ENCODE measurements at regions not wholly inside any gene's neighbourhood (a gene's known extent, or its start where the extent isn't known, plus 50 kb on each side); places are given as distances from the start of the nearest gene placed in this dataset.

GRCh38 chr2:79292239-79292957 is 132.8 kb upstream of the REG3A start:
- CTCF ChIA-PET, result no interaction called here
- H3K4me1 ChIP-seq (ENCODE audit: control insufficient read depth in 1 of 2, insufficient read depth in 2 of 2, low read length in 2 of 2), result no peaks in the 10 kb centered on the region
- no peaks in the 10 kb centered on the region for H3K79me2 ChIP-seq (ENCODE audit: insufficient read depth, low read length)
- ATAC-seq (no peak), DNase-seq (ENCODE audit: low read depth, low spot score) (no peak)
- H4K20me1 ChIP-seq (ENCODE audit: insufficient read depth), result no peaks in the 10 kb centered on the region
- no peaks in the 10 kb centered on the region for H3K9me2 ChIP-seq (ENCODE audit: insufficient read depth)
- POLR2A ChIA-PET, result no interaction called here
- no peaks in the 10 kb centered on the region for H3K27me3 ChIP-seq (ENCODE audit: insufficient read depth, low read length)
- no peak overlapping the region for H3K27ac ChIP-seq (ENCODE audit: low read depth, low read length)
- TF ChIP-seq EGR1 (IDR thresholded peaks at IDR 0.05; ENCODE audit: low read depth) (no peak), REST (IDR thresholded peaks at IDR 0.05; ENCODE audit: low read depth) (no peak), YY1 (IDR thresholded peaks at IDR 0.05; ENCODE audit: extremely low read depth, insufficient replicate concordance, low read depth, low read length) (no peak), ZFX (IDR thresholded peaks at IDR 0.05) (no peak), POLR2A (IDR thresholded peaks at IDR 0.05; ENCODE audit: borderline replicate concordance, extremely low read depth, insufficient read depth, insufficient read length) (no peak)
- H2AFZ ChIP-seq (ENCODE audit: low read depth, low read length, poor library complexity, severe bottlenecking), result no peak overlapping the region
- peaks cover 8 to 17% of the 10 kb centered on the region in 2 experiments; a peak in 2 of 4 replicates for H3K9me3 ChIP-seq (ENCODE audit: control insufficient read depth in 1 of 2, insufficient read depth in 1 of 2, low read depth in 1 of 2, low read length in 2 of 2)
- RAD21 ChIA-PET (ENCODE audit: low non-redundant PET in 1 of 2, low total read pairs in 2 of 2, uncharacterized antibody in 2 of 2, unreplicated experiment in 2 of 2), result no interaction called here
- no peak overlapping the region for H3K4me2 ChIP-seq (ENCODE audit: low read length)
- no peak overlapping the region for H3K9ac ChIP-seq (ENCODE audit: low read length)
- H3K36me3 ChIP-seq (ENCODE audit: control insufficient read depth in 1 of 2, insufficient read depth in 2 of 2, low read length in 2 of 2), result no peaks in the 10 kb centered on the region
- no peak overlapping the region for H3K4me3 ChIP-seq (replicated peaks in 1 of 2; ENCODE audit: low read depth in 1 of 2, low read length in 2 of 2)
- BruUV-seq (replicated peaks), result no TSS peak
- intact Hi-C loops (cut with micrococcal nuclease), result no loop called here

GRCh38 chr2:79275863-79276262 is 116.3 kb upstream of the REG3A start:
- Histone ChIP-seq H3K4me2 (ENCODE audit: low read length) (no peak overlapping the region), H2AFZ (ENCODE audit: low read depth, low read length, poor library complexity, severe bottlenecking) (no peak overlapping the region), H4K20me1 (ENCODE audit: insufficient read depth) (no peaks in the 10 kb centered on the region), H3K4me1 (ENCODE audit: control insufficient read depth in 1 of 2, insufficient read depth in 2 of 2, low read length in 2 of 2) (no peaks in the 10 kb centered on the region), H3K4me3 (replicated peaks in 1 of 2; ENCODE audit: low read depth in 1 of 2, low read length in 2 of 2) (no peak overlapping the region), H3K36me3 (ENCODE audit: control insufficient read depth in 1 of 2, insufficient read depth in 2 of 2, low read length in 2 of 2) (no peaks in the 10 kb centered on the region), H3K27ac (ENCODE audit: low read depth, low read length) (no peak overlapping the region), H3K9ac (ENCODE audit: low read length) (no peak overlapping the region), H3K79me2 (ENCODE audit: insufficient read depth, low read length) (no peaks in the 10 kb centered on the region), H3K9me2 (ENCODE audit: insufficient read depth) (no peaks in the 10 kb centered on the region), H3K27me3 (ENCODE audit: insufficient read depth, low read length) (no peaks in the 10 kb centered on the region), H3K9me3 (ENCODE audit: control insufficient read depth in 1 of 2, insufficient read depth in 1 of 2, low read depth in 1 of 2, low read length in 2 of 2) (peaks cover 4 to 27% of the 10 kb centered on the region in 2 experiments; a peak in 3 of 4 replicates)
- DNase-seq (ENCODE audit: low read depth, low spot score) (no peak), ATAC-seq (no peak)
- CTCF ChIA-PET, result no interaction called here
- RAD21 ChIA-PET (ENCODE audit: low non-redundant PET in 1 of 2, low total read pairs in 2 of 2, uncharacterized antibody in 2 of 2, unreplicated experiment in 2 of 2), result no interaction called here
- intact Hi-C loops (cut with micrococcal nuclease), result no loop called here
- BruUV-seq (replicated peaks), result no TSS peak
- POLR2A ChIA-PET, result no interaction called here
- TF ChIP-seq CTCF (IDR thresholded peaks at IDR 0.05 in 2 of 3, conservative IDR thresholded peaks at IDR 0.05 in 1 of 3; ENCODE audit: borderline replicate concordance in 1 of 3, insufficient read depth in 1 of 3, low read depth in 2 of 3, low read length in 2 of 3) (no peak), ZBTB33 (IDR thresholded peaks at IDR 0.05; ENCODE audit: extremely low read depth, insufficient replicate concordance, low read length) (no peak), EZH2 (IDR thresholded peaks at IDR 0.05) (no peak), CBX3 (IDR thresholded peaks at IDR 0.05; ENCODE audit: low read depth) (no peak), FOSL1 (IDR thresholded peaks at IDR 0.05; ENCODE audit: low read depth) (no peak), ATF3 (IDR thresholded peaks at IDR 0.05) (no peak)

Measured in HCT116 (cell line).